A673 (cell line): ENCODE measurements at regions not wholly inside any gene's neighbourhood (a gene's known extent, or its start where the extent isn't known, plus 50 kb on each side); places are given as distances from the start of the nearest gene placed in this dataset.

Experiments used
- BruUV-seq: library from RNA; stranded (reverse); fragments of 400-500 nt; replicated peaks from 2 replicates; lab custom pipeline; 2021; lab: Mats Ljungman, UMichigan
- CTCF ChIA-PET: fragments of 300-600 bp; sonication (Branson Sonifier 250); formaldehyde crosslinking; loops from one replicate; lab custom pipeline; 2022; ENCODE audit warnings: antibody characterized with exemption; lab: Charles Lee
- POLR2A ChIA-PET: fragments of 300-600 bp; sonication (Branson Sonifier 250); formaldehyde crosslinking; loops from one replicate; lab custom pipeline; 2022; ENCODE audit warnings: antibody characterized with exemption; ENCODE audit not compliant: low non-redundant PET; lab: Charles Lee
- DNase-seq: peaks from one replicate; pipeline ENCODE4 v3.0.0-alpha.2; 2015; ENCODE audit warnings: low spot score
- H3K27ac ChIP-seq: fragments of 200-600 bp; sonication (generic); 2 replicates; pipeline ENCODE4 v1.5.1; 2016; ENCODE audit warnings: mixed run types, low read depth, mild to moderate bottlenecking, mixed read lengths, antibody characterized with exemption, low read length; ENCODE audit not compliant: poor library complexity, severe bottlenecking
- H3K27me3 ChIP-seq: fragments of 200-600 bp; sonication (generic); replicated peaks from 2 replicates; pipeline ENCODE4 v1.6.1; 2017; ENCODE audit warnings: mixed run types, low read depth, mild to moderate bottlenecking, mixed read lengths, antibody characterized with exemption, low read length; ENCODE audit not compliant: insufficient read depth, poor library complexity
- H3K36me3 ChIP-seq: fragments of 200-600 bp; sonication (generic); 2 replicates; pipeline ENCODE4 v1.6.1; 2016; ENCODE audit warnings: mixed run types, mild to moderate bottlenecking, mixed read lengths, antibody characterized with exemption, low read length; ENCODE audit not compliant: insufficient read depth, poor library complexity, severe bottlenecking
- H3K4me1 ChIP-seq: fragments of 200-600 bp; sonication (generic); 2 replicates; pipeline ENCODE4 v1.6.1; 2017; ENCODE audit warnings: mixed run types, mild to moderate bottlenecking, mixed read lengths, antibody characterized with exemption, low read length; ENCODE audit not compliant: insufficient read depth, poor library complexity, severe bottlenecking
- H3K4me3 ChIP-seq: fragments of 200-600 bp; sonication (generic); 2 replicates; pipeline ENCODE4 v1.5.1; 2016; ENCODE audit warnings: low read depth, mixed run types, mild to moderate bottlenecking, mixed read lengths, low read length; ENCODE audit not compliant: poor library complexity, severe bottlenecking
- H3K9me3 ChIP-seq: fragments of 200-600 bp; sonication (generic); 2 replicates; pipeline ENCODE4 v1.6.1; 2016; ENCODE audit warnings: mixed run types, low read depth, mild to moderate bottlenecking, mixed read lengths, antibody characterized with exemption, low read length; ENCODE audit not compliant: poor library complexity, severe bottlenecking
- CTCF ChIP-seq: fragments of 300-800, 200-600 bp; sonication (generic); conservative IDR thresholded peaks from 2 replicates; pipeline ENCODE4 v1.5.1; 2017; ENCODE audit warnings: low read depth, mild to moderate bottlenecking, antibody characterized with exemption, low read length, moderate library complexity, mixed read lengths
- EZH2 ChIP-seq: fragments of 200-600 bp; sonication (generic); IDR thresholded peaks from 2 replicates; pipeline ENCODE4 v1.6.1; 2017; ENCODE audit warnings: borderline replicate concordance, low read depth, mild to moderate bottlenecking, mixed read lengths, antibody characterized with exemption, low read length; ENCODE audit not compliant: poor library complexity, severe bottlenecking
- intact Hi-C: fragments of 100-400 bp; cut with micrococcal nuclease; formaldehyde crosslinking; loops from one replicate; pipeline ENCODE4 v1.10.0; 2022; ENCODE audit not compliant: unreplicated experiment

- BruUV-seq: no TSS peak
These were observed 53.2 kb upstream of the MAGEA4 start for GRCh38 chrX:151859481-151859880.

GRCh38 chrX:151860827-151861226, 51.9 kb upstream of the MAGEA4 start:
- TF ChIP-seq CTCF (no peak), EZH2 (no peak)
- intact Hi-C loops: no loop called here
- BruUV-seq: no TSS peak
- Histone ChIP-seq H3K4me3 (no peak overlapping the region), H3K9me3 (peaks cover 3% of the 10 kb centered on the region), H3K4me1 (no peaks in the 10 kb centered on the region), H3K36me3 (no peaks in the 10 kb centered on the region), H3K27ac (no peak overlapping the region), H3K27me3 (no peaks in the 10 kb centered on the region)
- no peak for DNase-seq
- ChIA-PET POLR2A (no interaction called here), CTCF (no interaction called here)

More at GRCh38 chrX:151859481-151859880, 53.2 kb upstream of the MAGEA4 start:
- DNase-seq: no peak
- TF ChIP-seq EZH2 (no peak), CTCF (no peak)
- ChIA-PET POLR2A (no interaction called here), CTCF (no interaction called here)
- H3K36me3 ChIP-seq: no peaks in the 10 kb centered on the region
- intact Hi-C loops: no loop called here
- no peaks in the 10 kb centered on the region for H3K9me3 ChIP-seq
- no peaks in the 10 kb centered on the region for H3K27me3 ChIP-seq
- H3K4me3 ChIP-seq: no peak overlapping the region
- H3K27ac ChIP-seq: no peak overlapping the region
- H3K4me1 ChIP-seq: no peaks in the 10 kb centered on the region
